GM12878 (cell line): ENCODE measurements at regions not wholly inside any gene's neighbourhood (a gene's known extent, or its start where the extent isn't known, plus 50 kb on each side); places are given as distances from the start of the nearest gene placed in this dataset.
A peak's percentile ranks its signal among the peaks of the same experiment; 100 is the strongest.

ENCODE experiments used
- ATAC-seq: fragments of 200-7000 bp; cut with Tn5 transposase; 3 replicates; pipeline ENCODE4 v1.9.1; 2020; ENCODE audit warnings: mild to moderate bottlenecking, moderate library complexity
- BruUV-seq: library from RNA; stranded (reverse); fragments of 400-500 nt; replicated peaks from 2 replicates; lab custom pipeline; 2021; lab: Mats Ljungman, UMichigan
- CTCF ChIA-PET: fragments of 300-600 bp; sonication (Branson Sonifier 250); formaldehyde crosslinking; extraction: SDS; loops from one replicate; lab custom pipeline; 2021; ENCODE audit warnings: inconsistent platforms; lab: Yijun Ruan, JAX
- POLR2A ChIA-PET: fragments of 350-600 bp; formaldehyde crosslinking; extraction: SDS; loops from one replicate; lab custom pipeline; 2021; ENCODE audit warnings: inconsistent platforms; lab: Charles Lee
- RAD21 ChIA-PET: fragments of 300-600 bp; sonication (Branson Sonifier 250); formaldehyde crosslinking; loops from one replicate; lab custom pipeline; 2023; ENCODE audit warnings: antibody characterized with exemption; ENCODE audit not compliant: unreplicated experiment; lab: Charles Lee
- SMC1A ChIA-PET: fragments of 300-600 bp; sonication (Branson Sonifier 250); formaldehyde crosslinking; loops from one replicate; lab custom pipeline; 2023; ENCODE audit not compliant: unreplicated experiment, uncharacterized antibody; lab: Charles Lee
- DNase-seq: peaks from one replicate; pipeline ENCODE4 v3.0.0-alpha.2; 2011; ENCODE audit warnings: low read depth, low spot score
- FAIRE-seq: peaks from 3 replicates; lab custom pipeline; 2011; peaks lifted over from hg19 to GRCh38; lab: Jason Lieb, UNC
- H2AFZ ChIP-seq: 2 replicates; pipeline ENCODE4 v1.6.0; 2011; ENCODE audit warnings: low read depth, low read length, control low read depth; ENCODE audit not compliant: control insufficient read depth
- H3K27ac ChIP-seq: 2 replicates; pipeline ENCODE4 v1.5.1; 2011; ENCODE audit warnings: control low read depth; ENCODE audit not compliant: control insufficient read depth, insufficient read depth
- H3K27me3 ChIP-seq, 2 experiments: replicated peaks in 1 of 2; 2 replicates each; pipeline versions ENCODE4 v1.6.0 to v1.6.1; 2011; ENCODE audit warnings: low read length in 1 of 2; ENCODE audit not compliant: control insufficient read depth in 2 of 2, insufficient read depth in 2 of 2
- H3K36me3 ChIP-seq, 2 experiments: 2 replicates each; pipeline ENCODE4 v1.5.1; 2011; ENCODE audit warnings: low read length in 1 of 2; ENCODE audit not compliant: control insufficient read depth in 2 of 2, insufficient read depth in 2 of 2
- H3K4me1 ChIP-seq: 2 replicates; pipeline ENCODE4 v1.6.1; 2011; ENCODE audit warnings: mild to moderate bottlenecking, low read length, moderate library complexity, mixed read lengths; ENCODE audit not compliant: control insufficient read depth, insufficient read depth
- H3K4me2 ChIP-seq: 2 replicates; pipeline ENCODE4 v1.6.0; 2011; ENCODE audit warnings: control low read depth; ENCODE audit not compliant: control insufficient read depth, insufficient read depth
- H3K4me3 ChIP-seq: fragments of 200-600 bp; sonication (generic); 2 replicates; pipeline ENCODE4 v1.5.1; 2016
- H3K79me2 ChIP-seq: 2 replicates; pipeline ENCODE4 v1.6.0; 2011; ENCODE audit warnings: low read length; ENCODE audit not compliant: control insufficient read depth, insufficient read depth
- H3K9ac ChIP-seq: 2 replicates; pipeline ENCODE4 v1.8.0; 2011; ENCODE audit warnings: low read length, control low read depth, mixed read lengths; ENCODE audit not compliant: control insufficient read depth, insufficient read depth
- H3K9me3 ChIP-seq: replicated peaks from 3 replicates; pipeline ENCODE4 v1.5.1; 2011; ENCODE audit warnings: mild to moderate bottlenecking, low read length; ENCODE audit not compliant: control insufficient read depth, insufficient read depth
- H4K20me1 ChIP-seq: 2 replicates; pipeline ENCODE4 v1.6.0; 2011; ENCODE audit not compliant: control insufficient read depth, insufficient read depth
- HDAC6 ChIP-seq: fragments of 200-600 bp; sonication (generic); IDR thresholded peaks from one replicate; pipeline ENCODE4 v1.8.0; 2017; ENCODE audit warnings: antibody characterized with exemption; ENCODE audit not compliant: unreplicated experiment
- NR2C1 ChIP-seq: fragments of 450-650 bp; IDR thresholded peaks from 2 replicates; pipeline ENCODE4 v1.6.1; 2017; ENCODE audit warnings: antibody characterized with exemption, mild to moderate bottlenecking, moderate library complexity
- PML ChIP-seq: IDR thresholded peaks from 2 replicates; pipeline ENCODE4 v1.6.1; 2012; ENCODE audit warnings: low read length, inconsistent platforms
- WGBS: methylation state at CpG from one replicate; pipeline ENCODE4 v1.1.6; 2016; ENCODE audit warnings: low lambda C conversion rate; ENCODE audit not compliant: insufficient replicate concordance, insufficient coverage; ENCODE audit errors: missing lambda C conversion rate; 5-methylcytosine and 5-hydroxymethylcytosine counted together
- in situ Hi-C: fragments of 300-500 bp; cut with MboI; formaldehyde crosslinking; loops from 9 replicates; pipeline ENCODE4 v1.14.3; 2018; ENCODE audit warnings: mixed read lengths
- intact Hi-C: fragments of 100-400 bp; cut with micrococcal nuclease; formaldehyde crosslinking; loops from one replicate; pipeline ENCODE4 v1.14.2; 2022; ENCODE audit not compliant: unreplicated experiment
- TF ChIP-seq, protein P1 (sequence below): fragments of 450-650 bp; IDR thresholded peaks from 2 replicates; pipeline ENCODE4 v1.6.1; 2016; ENCODE audit warnings: mild to moderate bottlenecking
- TF ChIP-seq, protein P2 (sequence below), 3 experiments: IDR thresholded peaks in 2 of 3; conservative IDR thresholded peaks in 1 of 3; 2 replicates each; pipeline ENCODE4 v1.5.1; 2011; ENCODE audit warnings: low read depth in 3 of 3, low read length in 3 of 3, mild to moderate bottlenecking in 3 of 3, control low read depth in 2 of 3, moderate library complexity in 2 of 3, inconsistent platforms in 1 of 3, mixed read lengths in 1 of 3; ENCODE audit not compliant: control insufficient read depth in 2 of 3, insufficient read depth in 1 of 3; ENCODE audit errors: extremely low read depth in 1 of 3

DNA sequence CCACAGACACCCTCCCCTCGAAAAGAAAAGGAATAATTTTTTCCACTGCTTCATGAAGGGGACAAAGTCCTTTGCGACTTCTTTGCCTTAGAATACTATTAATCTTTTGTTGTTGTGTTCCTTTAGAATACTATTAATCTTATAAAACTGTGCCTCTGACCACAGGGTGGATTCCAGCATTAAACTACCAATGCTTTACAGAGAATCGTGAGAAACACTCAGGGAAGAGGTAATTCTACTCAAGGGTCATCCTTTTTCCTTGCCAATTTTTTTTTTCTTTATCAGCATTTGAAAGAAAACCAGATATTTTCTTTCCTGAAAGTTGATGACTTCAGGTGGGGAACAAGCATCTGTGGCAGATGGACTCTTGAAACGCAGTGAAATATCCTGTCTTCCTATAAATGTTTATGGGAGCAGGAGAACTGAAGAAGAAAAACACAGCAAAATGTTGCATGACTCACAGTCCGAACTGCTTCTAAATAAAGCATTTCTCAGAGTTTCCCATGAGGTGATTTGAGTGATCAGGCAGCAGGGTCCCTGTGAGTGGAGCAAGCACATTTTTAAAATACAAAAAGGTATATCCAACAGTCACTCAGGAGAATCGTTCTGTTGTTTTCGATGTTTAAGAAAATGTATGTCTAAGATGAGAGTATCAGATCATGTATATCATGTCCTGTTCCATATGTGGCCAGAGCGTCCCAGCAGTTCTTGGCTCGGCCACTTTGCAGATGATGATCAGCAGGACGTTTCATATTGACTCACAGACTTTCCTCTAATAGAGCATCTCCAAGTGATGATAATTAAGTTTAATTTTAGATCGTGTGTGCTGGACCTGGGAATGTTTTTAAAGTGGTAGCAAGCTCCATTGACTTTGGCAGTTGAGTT is 154.2 kb upstream of the RUNX1 start:
- H2AFZ ChIP-seq, result no peak overlapping the region
- intact Hi-C loops, result no loop called here
- in situ Hi-C loops, result no loop called here
- no peak for DNase-seq
- TF ChIP-seq NR2C1 (no peak), PML (no peak), HDAC6 (no peak)
- TF ChIP-seq, protein P1, sequence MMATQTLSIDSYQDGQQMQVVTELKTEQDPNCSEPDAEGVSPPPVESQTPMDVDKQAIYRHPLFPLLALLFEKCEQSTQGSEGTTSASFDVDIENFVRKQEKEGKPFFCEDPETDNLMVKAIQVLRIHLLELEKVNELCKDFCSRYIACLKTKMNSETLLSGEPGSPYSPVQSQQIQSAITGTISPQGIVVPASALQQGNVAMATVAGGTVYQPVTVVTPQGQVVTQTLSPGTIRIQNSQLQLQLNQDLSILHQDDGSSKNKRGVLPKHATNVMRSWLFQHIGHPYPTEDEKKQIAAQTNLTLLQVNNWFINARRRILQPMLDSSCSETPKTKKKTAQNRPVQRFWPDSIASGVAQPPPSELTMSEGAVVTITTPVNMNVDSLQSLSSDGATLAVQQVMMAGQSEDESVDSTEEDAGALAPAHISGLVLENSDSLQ, result no peak
- TF ChIP-seq, protein P2, sequence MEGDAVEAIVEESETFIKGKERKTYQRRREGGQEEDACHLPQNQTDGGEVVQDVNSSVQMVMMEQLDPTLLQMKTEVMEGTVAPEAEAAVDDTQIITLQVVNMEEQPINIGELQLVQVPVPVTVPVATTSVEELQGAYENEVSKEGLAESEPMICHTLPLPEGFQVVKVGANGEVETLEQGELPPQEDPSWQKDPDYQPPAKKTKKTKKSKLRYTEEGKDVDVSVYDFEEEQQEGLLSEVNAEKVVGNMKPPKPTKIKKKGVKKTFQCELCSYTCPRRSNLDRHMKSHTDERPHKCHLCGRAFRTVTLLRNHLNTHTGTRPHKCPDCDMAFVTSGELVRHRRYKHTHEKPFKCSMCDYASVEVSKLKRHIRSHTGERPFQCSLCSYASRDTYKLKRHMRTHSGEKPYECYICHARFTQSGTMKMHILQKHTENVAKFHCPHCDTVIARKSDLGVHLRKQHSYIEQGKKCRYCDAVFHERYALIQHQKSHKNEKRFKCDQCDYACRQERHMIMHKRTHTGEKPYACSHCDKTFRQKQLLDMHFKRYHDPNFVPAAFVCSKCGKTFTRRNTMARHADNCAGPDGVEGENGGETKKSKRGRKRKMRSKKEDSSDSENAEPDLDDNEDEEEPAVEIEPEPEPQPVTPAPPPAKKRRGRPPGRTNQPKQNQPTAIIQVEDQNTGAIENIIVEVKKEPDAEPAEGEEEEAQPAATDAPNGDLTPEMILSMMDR (IDR thresholded peaks at IDR 0.05 in 2 of 3, conservative IDR thresholded peaks at IDR 0.05 in 1 of 3; ENCODE audit: control insufficient read depth in 2 of 3, extremely low read depth in 1 of 3, insufficient read depth in 1 of 3, low read depth in 3 of 3, low read length in 3 of 3), result no peak
- H4K20me1 ChIP-seq, result no peaks in the 10 kb centered on the region
- no peak overlapping the region for H3K4me2 ChIP-seq
- no peak overlapping the region for H3K4me3 ChIP-seq
- H3K4me1 ChIP-seq, result peaks cover 23% of the 10 kb centered on the region
- ChIA-PET POLR2A (no interaction called here), RAD21 (no interaction called here), CTCF (no interaction called here), SMC1A (no interaction called here)
- no peak for ATAC-seq
- no peak overlapping the region for H3K9ac ChIP-seq
- no TSS peak for BruUV-seq
- H3K27ac ChIP-seq, result no peak overlapping the region
- no peaks in the 10 kb centered on the region for H3K36me3 ChIP-seq
- no peaks in the 10 kb centered on the region; the same call in 2 of the 3 replicates for H3K9me3 ChIP-seq
- H3K27me3 ChIP-seq, result no peaks in the 10 kb centered on the region
- 44% methylated on average over 11 of the region's 11 CpGs for WGBS
- no peaks in the 10 kb centered on the region for H3K79me2 ChIP-seq
- FAIRE-seq, result peak; percentile 31
